Glutamatergic neuron (in vitro differentiated cells): ENCODE measurements at regions not wholly inside any gene's neighbourhood (a gene's known extent, or its start where the extent isn't known, plus 50 kb on each side); places are given as distances from the start of the nearest gene placed in this dataset.

Experiments used
- DNase-seq: peaks from one replicate; pipeline ENCODE4 v3.0.0; 2022
- H3K27ac Mint-ChIP-seq: one replicate; pipeline ENCODE4 v1.8.0; 2020; ENCODE audit warnings: mild to moderate bottlenecking, mixed read lengths, inconsistent platforms; ENCODE audit not compliant: unreplicated experiment
- H3K27me3 Mint-ChIP-seq: one replicate; pipeline ENCODE4 v1.8.0; 2020; ENCODE audit warnings: mild to moderate bottlenecking, moderate library complexity, mixed read lengths, inconsistent platforms; ENCODE audit not compliant: unreplicated experiment
- H3K36me3 Mint-ChIP-seq: one replicate; pipeline ENCODE4 v1.8.0; 2020; ENCODE audit warnings: mild to moderate bottlenecking, mixed read lengths, inconsistent platforms; ENCODE audit not compliant: unreplicated experiment
- H3K4me1 Mint-ChIP-seq: one replicate; pipeline ENCODE4 v1.8.0; 2020; ENCODE audit warnings: mild to moderate bottlenecking, low read depth, mixed read lengths, inconsistent platforms; ENCODE audit not compliant: unreplicated experiment
- H3K4me3 Mint-ChIP-seq: one replicate; pipeline ENCODE4 v1.8.0; 2020; ENCODE audit warnings: mild to moderate bottlenecking, mixed read lengths, inconsistent platforms; ENCODE audit not compliant: unreplicated experiment
- H3K9me3 Mint-ChIP-seq: one replicate; pipeline ENCODE4 v1.8.0; 2020; ENCODE audit warnings: mild to moderate bottlenecking, moderate library complexity, mixed read lengths, inconsistent platforms; ENCODE audit not compliant: unreplicated experiment
- TF ChIP-seq, protein P1 (sequence below): fragments of 200-600 bp; sonication (generic); IDR thresholded peaks from one replicate; pipeline ENCODE4 v1.5.0; 2021; ENCODE audit not compliant: partially characterized antibody, unreplicated experiment

DNA sequence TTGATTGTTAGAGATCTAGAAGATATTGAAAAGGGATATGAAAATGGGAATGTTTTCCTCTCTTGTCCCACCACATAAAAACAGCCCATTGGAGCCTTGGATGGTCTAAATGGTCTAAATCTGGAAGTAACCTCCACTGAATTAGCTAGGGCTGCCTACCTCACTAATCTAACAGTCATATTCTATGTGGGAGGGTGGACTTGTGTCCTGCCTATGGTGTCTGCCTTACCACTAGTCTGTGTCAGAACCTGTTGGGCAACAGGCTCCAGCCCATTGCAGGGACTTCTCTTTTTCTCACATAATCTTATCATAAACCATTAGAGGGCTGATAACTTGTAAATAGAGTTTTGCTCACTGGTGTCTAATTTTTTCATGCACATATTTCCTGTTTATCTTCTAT is 548.8 kb upstream of the CDH18 start:
- Mint-ChIP-seq H3K36me3 (no peaks in the 10 kb centered on the region), H3K4me3 (no peak overlapping the region), H3K9me3 (no peaks in the 10 kb centered on the region), H3K27me3 (no peaks in the 10 kb centered on the region), H3K27ac (no peak overlapping the region), H3K4me1 (no peaks in the 10 kb centered on the region)
- TF ChIP-seq, protein P1, sequence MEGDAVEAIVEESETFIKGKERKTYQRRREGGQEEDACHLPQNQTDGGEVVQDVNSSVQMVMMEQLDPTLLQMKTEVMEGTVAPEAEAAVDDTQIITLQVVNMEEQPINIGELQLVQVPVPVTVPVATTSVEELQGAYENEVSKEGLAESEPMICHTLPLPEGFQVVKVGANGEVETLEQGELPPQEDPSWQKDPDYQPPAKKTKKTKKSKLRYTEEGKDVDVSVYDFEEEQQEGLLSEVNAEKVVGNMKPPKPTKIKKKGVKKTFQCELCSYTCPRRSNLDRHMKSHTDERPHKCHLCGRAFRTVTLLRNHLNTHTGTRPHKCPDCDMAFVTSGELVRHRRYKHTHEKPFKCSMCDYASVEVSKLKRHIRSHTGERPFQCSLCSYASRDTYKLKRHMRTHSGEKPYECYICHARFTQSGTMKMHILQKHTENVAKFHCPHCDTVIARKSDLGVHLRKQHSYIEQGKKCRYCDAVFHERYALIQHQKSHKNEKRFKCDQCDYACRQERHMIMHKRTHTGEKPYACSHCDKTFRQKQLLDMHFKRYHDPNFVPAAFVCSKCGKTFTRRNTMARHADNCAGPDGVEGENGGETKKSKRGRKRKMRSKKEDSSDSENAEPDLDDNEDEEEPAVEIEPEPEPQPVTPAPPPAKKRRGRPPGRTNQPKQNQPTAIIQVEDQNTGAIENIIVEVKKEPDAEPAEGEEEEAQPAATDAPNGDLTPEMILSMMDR = no peak
- no peak for DNase-seq

DNA sequence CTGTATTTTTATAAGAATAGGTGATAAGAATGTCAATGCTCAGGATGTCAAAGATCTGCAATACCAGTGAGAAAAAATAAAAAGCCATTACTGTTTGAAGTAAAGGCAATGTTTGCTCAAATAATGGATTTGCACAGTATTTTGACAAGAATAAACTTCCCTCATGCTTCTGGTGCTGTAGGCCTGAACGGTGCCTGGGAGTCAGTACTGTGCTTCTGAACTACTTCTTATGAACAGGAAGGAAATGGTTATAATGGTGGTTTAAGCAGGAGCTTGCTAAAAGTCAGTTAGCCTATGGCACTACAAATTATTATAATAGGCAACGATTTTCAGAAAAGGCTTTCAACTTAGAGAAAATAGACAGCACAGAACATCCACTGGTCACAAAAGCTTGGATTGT is 548.3 kb upstream of the CDH18 start:
- Mint-ChIP-seq H3K36me3 (no peaks in the 10 kb centered on the region), H3K27ac (no peak overlapping the region), H3K9me3 (no peaks in the 10 kb centered on the region), H3K4me3 (no peak overlapping the region), H3K27me3 (no peaks in the 10 kb centered on the region), H3K4me1 (no peaks in the 10 kb centered on the region)
- TF ChIP-seq, protein P1 = no peak
- DNase-seq = no peak

DNA sequence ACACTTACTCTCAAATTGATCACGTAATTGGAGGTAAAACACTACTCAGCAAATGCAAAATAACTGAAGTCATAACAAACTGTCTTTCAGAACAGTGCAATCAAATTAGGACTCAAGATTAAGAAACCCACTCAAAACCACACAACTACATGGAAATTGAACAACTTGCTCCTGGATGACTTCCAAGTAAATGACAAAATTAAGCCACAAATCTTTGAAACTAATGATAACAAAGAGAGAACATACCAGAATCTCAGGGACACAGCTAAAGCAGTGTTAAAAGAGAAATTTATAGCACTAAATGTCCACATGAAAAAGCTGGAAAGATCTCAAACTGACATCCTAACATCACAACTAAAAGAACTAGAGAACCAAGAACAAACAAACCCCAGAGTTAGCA is 540.5 kb upstream of the CDH18 start:
- Mint-ChIP-seq H3K36me3 (no peaks in the 10 kb centered on the region), H3K4me1 (no peaks in the 10 kb centered on the region), H3K27ac (no peak overlapping the region), H3K9me3 (no peaks in the 10 kb centered on the region), H3K27me3 (no peaks in the 10 kb centered on the region), H3K4me3 (no peak overlapping the region)
- TF ChIP-seq, protein P1 = no peak
- DNase-seq = no peak

DNA sequence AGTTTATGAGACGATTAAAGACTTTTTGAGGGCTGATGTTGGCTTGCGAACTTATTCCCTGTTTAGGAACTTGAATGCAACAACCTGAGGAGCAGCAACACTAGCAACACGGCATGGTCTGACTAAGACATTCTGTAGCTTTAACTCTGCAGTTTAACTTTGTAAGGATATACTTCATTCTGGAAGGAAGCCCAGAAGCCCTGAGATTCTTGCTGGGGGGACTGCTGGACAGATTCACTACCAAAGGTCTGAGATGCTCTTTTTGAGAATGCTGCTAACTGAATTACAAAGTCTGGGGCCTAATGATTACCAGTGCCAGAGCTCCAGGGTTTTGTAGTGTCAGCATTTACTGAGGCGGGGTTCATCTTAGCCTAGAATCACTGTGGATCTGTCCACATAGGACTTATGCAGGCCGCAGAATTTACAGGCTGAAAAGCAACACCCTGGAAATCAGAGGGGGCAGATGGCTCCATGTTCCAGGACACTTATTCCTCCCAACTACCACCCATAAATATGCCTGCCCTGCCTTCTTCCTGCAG is 537.1 kb upstream of the CDH18 start:
- H3K27me3 Mint-ChIP-seq = no peaks in the 10 kb centered on the region
- H3K9me3 Mint-ChIP-seq = no peaks in the 10 kb centered on the region
- H3K27ac Mint-ChIP-seq = no peak overlapping the region
- no peaks in the 10 kb centered on the region for H3K4me1 Mint-ChIP-seq
- TF ChIP-seq, protein P1 = no peak
- no peak overlapping the region for H3K4me3 Mint-ChIP-seq
- no peak for DNase-seq
- H3K36me3 Mint-ChIP-seq = no peaks in the 10 kb centered on the region

GRCh38 chr5:20522905-20523482 is 535.0 kb upstream of the CDH18 start:
- no peak for DNase-seq
- no peaks in the 10 kb centered on the region for H3K9me3 Mint-ChIP-seq
- no peaks in the 10 kb centered on the region for H3K27me3 Mint-ChIP-seq
- H3K36me3 Mint-ChIP-seq = no peaks in the 10 kb centered on the region
- H3K27ac Mint-ChIP-seq = no peak overlapping the region
- TF ChIP-seq, protein P1 = no peak
- no peaks in the 10 kb centered on the region for H3K4me1 Mint-ChIP-seq
- no peak overlapping the region for H3K4me3 Mint-ChIP-seq
